Stimulated activated CD8-positive, alpha-beta memory T cell treated with anti-CD3 and anti-CD28 coated beads, Interleukin-15, amount 100 ng/mL, for 24 hours (primary cell): ENCODE measurements at regions not wholly inside any gene's neighbourhood (a gene's known extent, or its start where the extent isn't known, plus 50 kb on each side); places are given as distances from the start of the nearest gene placed in this dataset.

Experiments used
- DNase-seq: peaks from one replicate; pipeline ENCODE4 v3.0.0-alpha.2; 2020; ENCODE audit warnings: low read depth

- no peak for DNase-seq
These were observed 159.1 kb upstream of the PPP2R2B start for GRCh38 chr5:147037515-147038205.

DNA sequence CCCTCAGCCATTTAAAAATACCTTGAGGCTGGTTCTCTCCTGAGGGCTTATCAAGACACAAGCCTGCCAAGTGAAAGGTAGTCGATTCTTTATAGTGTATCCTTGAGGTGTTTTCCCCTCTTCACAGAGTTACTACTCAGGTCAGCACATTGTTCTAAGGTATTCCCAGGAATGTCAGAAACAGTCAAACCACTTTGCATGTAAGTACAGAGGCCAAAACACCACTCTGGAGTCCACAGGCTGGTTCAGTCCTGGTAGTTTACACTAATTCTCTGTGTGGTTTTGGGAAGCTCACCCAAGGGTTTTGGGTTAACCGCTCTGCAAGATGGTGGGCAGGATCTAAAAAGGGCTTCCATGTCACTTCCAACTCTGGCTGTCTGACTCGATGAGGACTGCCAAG lies 162.3 kb upstream of the PPP2R2B start:
- DNase-seq, result no peak

GRCh38 chr5:147044572-147045273 lies 166.2 kb upstream of the PPP2R2B start:
- no peak for DNase-seq

DNA sequence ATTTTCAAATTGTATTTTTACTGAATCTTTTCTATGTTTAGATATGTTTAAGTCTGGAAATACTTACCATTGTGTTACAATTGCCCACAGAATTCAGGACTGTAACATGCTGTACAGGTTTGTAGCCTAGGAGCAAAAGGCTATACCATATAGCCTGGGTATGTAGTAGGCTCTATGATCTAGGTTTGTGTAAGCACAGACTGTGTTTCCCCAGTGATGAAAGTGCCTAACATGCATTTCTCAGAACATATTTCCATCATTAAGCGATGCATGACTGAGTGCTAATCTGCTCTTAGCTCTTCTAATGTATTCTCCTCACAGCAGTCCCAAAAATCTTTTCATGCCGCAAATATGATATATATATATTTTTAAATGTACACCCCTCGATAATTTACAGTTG lies 166.7 kb upstream of the PPP2R2B start:
- no peak for DNase-seq

DNA sequence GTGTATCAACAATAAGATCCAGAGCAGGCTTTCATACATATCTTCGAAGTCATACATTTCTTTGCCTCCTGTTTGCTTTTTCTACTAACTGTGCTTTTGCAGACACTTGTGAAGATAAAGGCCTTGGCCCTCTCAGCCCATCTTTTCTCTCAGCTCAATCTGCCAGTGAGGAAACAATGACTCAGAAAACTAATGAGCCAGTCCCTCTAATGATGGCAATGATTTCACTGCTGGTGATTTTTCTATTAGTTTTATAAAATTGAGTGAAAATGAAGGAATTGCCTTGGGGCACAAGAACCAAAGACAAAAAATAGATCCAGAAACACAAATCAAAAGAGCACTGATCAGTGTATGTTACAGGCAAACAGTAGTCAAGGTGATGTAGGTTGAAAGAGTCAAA lies 167.7 kb upstream of the PPP2R2B start:
- DNase-seq, result no peak

DNA sequence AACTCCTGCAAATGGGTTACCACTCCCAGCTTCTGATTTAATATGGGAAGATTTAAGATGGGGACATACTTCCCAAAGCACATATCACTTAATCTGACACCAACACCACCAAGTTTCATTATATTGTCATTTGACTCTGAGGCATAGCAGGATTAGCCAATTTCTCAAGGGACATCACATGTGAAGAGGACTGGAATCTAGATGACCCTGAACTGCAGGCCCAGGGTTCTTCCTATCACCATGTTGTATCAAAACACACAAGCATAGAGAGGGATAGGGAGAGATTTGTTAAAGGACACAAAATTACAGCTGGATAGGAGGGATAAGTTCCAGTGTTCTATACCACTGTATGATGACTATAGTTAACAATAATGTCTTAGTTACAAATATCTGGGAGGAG lies 168.3 kb upstream of the PPP2R2B start:
- DNase-seq, result no peak

DNA sequence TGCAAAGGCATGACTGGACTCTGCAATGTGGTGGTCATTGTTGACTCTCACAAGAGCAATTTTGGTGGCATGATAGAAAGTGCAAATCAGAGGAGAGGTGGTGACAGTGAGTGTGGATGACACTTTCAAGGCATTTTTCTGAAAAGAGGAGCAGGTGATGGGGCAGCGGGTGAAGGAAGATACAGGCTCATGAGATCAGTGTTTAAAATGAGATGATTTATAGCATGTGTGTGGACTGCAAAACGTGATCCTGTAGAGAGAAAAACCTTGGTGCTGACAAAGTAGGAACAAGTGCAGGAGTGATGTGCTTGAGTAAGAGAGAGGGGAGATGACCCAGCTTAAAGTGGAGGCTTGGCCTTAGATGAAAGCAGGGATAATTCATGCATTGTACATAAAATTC lies 171.2 kb upstream of the PPP2R2B start:
- DNase-seq, result no peak

- no peak for DNase-seq
These were observed 171.6 kb upstream of the PPP2R2B start for GRCh38 chr5:147050172-147050571.

- DNase-seq, result no peak
These were observed 172.6 kb upstream of the PPP2R2B start for GRCh38 chr5:147051193-147051592.

DNA sequence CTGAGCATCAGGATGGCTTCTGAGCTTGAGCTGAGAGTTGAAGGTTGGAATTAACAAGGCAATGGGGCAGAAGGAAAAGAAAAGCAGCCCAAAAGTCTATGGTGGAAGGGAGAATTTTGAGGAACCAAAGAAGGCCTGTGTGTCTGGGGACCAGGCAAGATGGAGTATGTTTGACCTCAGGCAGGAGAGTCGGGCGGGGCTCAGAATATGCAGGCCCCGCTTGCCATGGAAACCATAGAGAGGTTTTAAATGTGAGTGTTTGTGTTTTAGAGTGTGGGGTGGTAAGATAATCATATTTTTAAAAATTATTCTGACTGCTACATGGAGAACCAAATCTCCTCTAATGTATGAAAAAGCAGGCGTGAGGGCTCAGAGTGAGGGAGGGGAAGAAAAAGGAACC lies 174.0 kb upstream of the PPP2R2B start:
- no peak for DNase-seq

DNA sequence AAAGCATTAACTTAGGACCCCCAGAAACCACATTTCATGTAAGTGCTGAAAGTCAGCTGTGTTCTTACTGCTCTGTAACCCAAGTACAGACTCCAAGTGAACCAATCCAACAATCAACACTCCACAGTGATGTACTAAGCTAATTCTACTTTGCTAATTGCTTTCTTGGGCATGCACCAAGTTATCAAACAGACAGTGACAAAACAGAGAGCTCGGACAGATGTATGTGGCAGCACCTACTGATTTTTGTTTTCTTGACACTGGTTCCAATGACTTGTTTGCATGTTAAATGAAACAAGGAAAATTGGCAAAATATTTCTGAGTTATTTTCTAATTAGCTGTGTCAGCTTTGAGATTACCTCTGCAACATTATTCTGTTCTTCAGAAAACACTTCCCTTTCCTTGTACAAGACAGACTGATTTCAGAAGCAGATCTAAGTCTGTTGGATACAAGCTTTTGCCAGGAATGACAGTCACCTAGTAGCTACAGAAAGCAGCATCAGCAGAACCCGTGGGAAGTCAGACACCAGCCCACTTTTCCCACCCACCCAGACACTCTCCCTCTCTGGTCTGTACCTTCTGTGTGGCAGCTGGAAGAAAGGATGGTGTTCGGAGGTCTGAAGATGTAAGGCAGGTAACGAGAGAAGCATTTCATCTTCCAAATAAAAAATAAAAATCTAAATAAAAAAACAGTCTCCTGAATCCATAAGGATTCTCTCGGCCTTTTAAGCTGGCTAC lies 176.7 kb upstream of the PPP2R2B start:
- DNase-seq, result no peak

- no peak for DNase-seq
These were observed 177.5 kb upstream of the PPP2R2B start for GRCh38 chr5:147055850-147056566.

DNA sequence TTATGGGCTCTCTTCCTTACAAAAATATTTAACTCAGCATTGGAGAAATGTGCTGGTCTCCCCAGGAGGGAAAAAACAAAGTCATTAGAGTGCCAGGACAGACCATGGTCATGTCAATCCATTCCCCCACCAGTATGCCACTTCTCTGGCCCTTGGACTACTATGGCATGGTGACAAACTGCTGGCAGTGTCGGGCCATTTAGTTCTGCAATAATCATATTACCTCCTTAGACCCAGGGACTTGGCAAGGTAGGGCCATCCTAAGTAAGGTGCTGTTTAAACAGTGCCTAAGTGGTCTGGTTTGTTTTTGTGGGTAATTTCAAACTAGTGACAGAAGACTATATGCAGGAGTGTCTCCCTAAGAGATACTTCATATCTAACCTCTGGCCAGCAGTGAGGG lies 177.8 kb upstream of the STK32A start:
- DNase-seq, result no peak

DNA sequence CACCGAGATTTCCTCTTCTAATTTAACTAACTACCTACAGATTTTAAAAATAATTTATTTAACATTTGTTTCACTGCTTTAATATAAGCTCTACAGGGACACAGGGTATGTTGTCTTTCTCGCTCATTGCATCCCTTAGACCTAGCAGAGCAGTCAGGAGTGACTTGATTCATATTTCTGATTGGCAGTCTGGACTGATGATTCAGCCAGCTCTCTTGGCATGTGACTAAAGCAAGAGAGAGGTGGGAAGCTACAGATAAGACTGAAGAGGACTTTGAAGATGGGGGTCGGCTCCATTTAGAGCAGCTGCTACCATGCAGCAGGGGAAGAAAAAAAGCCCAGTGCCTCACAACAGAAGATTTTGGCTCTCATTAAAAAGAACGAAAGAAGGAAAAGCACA lies 173.4 kb upstream of the STK32A start:
- no peak for DNase-seq

- no peak for DNase-seq
These were observed 172.4 kb upstream of the STK32A start for GRCh38 chr5:147062427-147062826.

DNA sequence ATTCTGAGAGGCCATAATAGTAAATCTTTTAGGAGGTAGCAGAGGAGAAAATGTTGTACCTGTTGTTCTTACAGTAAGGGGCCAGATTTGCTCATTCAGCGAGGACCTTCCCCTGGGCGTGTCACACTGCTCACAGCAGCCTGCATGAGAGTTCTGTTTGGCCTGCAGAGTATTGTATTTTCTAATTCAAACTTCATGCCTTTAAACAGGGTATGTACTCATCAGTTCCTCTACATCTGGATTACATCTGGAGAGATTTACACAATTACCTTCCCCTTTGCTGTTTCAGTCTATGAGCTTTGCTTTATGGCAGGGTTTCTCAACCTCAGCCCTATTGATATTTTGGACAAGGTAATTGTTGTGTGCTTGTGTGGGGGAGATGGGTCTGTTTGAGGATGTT lies 170.9 kb upstream of the STK32A start:
- DNase-seq, result no peak

GRCh38 chr5:147065071-147065470 lies 169.8 kb upstream of the STK32A start:
- no peak for DNase-seq

- DNase-seq, result no peak
These were observed 165.8 kb upstream of the STK32A start for GRCh38 chr5:147068998-147069397.

GRCh38 chr5:147072622-147073021 lies 162.2 kb upstream of the STK32A start:
- DNase-seq, result no peak

- DNase-seq, result no peak
These were observed 161.7 kb upstream of the STK32A start for GRCh38 chr5:147073098-147073497.

- no peak for DNase-seq
These were observed 159.6 kb upstream of the STK32A start for GRCh38 chr5:147075187-147075586.

DNA sequence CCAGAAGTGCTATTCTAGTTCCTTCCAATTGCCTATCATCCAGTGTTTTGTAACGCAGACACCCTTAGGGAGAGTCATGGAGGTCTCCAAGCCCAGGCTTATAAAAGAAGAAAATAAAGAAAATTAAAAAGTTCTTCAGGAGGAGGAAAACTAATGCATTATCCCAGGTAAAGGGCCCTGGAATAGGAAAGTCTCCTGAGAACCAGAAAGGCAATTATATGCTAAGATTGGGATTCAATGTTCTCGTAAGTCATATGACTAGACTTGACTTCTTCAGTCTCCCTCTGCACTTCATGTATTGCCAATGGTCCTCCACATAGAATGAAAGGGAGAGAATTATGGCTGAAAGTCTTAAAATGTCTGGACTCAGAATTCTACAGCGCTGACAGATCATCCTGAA lies 154.4 kb upstream of the STK32A start:
- no peak for DNase-seq

DNA sequence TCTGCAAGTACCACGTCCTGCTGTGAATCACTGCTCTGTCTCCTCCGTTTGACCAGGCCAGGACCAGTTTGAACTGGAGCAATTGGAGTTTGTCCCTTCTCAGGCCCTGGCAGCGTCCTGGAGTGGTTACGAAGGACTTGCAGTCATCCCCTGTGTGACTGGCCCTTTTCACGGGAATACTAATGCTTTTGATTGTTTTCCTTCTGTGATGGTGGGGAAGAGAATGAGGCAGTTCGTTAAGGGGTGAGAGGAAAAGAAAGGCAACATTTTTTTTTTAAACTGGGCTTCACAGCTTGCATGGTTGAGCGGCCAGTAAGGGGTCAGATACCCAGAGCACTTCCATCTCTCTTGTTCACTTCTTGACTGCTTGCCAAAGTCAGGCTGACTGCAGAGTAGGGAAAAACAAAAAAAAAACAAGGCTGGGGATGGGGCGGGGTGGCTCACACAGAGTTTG lies 153.5 kb upstream of the STK32A start:
- no peak for DNase-seq
